SU-DHL-6 (cell line): ENCODE measurements at regions not wholly inside any gene's neighbourhood (a gene's known extent, or its start where the extent isn't known, plus 50 kb on each side); places are given as distances from the start of the nearest gene placed in this dataset.

Source experiments
- H2AFZ ChIP-seq: fragments of 200-600 bp; sonication (generic); 2 replicates; pipeline ENCODE4 v1.6.1; 2014; ENCODE audit warnings: low read depth, mild to moderate bottlenecking, moderate library complexity, mixed read lengths, antibody characterized with exemption, low read length; ENCODE audit not compliant: severe bottlenecking
- H3F3A ChIP-seq: fragments of 200-600 bp; shearing (Covaris generic); 2 replicates; pipeline ENCODE4 v1.6.0; 2016; ENCODE audit warnings: antibody characterized with exemption, mild to moderate bottlenecking; ENCODE audit not compliant: insufficient read depth
- H3K27ac ChIP-seq: fragments of 200-600 bp; sonication (generic); 2 replicates; pipeline ENCODE4 v1.5.1; 2016; ENCODE audit warnings: low read depth, mild to moderate bottlenecking, low read length, moderate library complexity, mixed read lengths
- H3K27me3 ChIP-seq: fragments of 200-600 bp; sonication (generic), shearing (Covaris generic); 2 replicates; pipeline ENCODE4 v1.6.0; 2014; ENCODE audit warnings: mild to moderate bottlenecking, low read length
- H3K36me3 ChIP-seq: fragments of 200-600 bp; sonication (generic); 2 replicates; pipeline ENCODE4 v1.6.1; 2014; ENCODE audit warnings: mild to moderate bottlenecking, low read length, mixed read lengths
- H3K4me2 ChIP-seq: fragments of 300-600, 200-600 bp; shearing (Covaris generic), sonication (generic); 2 replicates; pipeline ENCODE4 v1.6.0; 2014; ENCODE audit warnings: low read length, low read depth, mild to moderate bottlenecking; ENCODE audit not compliant: poor library complexity, severe bottlenecking
- H3K4me3 ChIP-seq: fragments of 200-600 bp; sonication (generic); 2 replicates; pipeline ENCODE4 v1.5.1; 2014; ENCODE audit warnings: antibody characterized with exemption, low read length, mild to moderate bottlenecking, mixed read lengths; ENCODE audit not compliant: insufficient read depth, poor library complexity, severe bottlenecking
- H3K79me2 ChIP-seq: fragments of 200-600 bp; sonication (generic); 2 replicates; pipeline ENCODE4 v1.6.1; 2014; ENCODE audit warnings: mild to moderate bottlenecking, low read length, moderate library complexity; ENCODE audit not compliant: insufficient read depth
- H3K9ac ChIP-seq: fragments of 200-600 bp; sonication (generic); 2 replicates; pipeline ENCODE4 v1.7.0; 2014; ENCODE audit warnings: mild to moderate bottlenecking, low read length
- H3K9me2 ChIP-seq: fragments of 200-600 bp; sonication (generic); replicated peaks from 2 replicates; pipeline ENCODE4 v1.6.1; 2014; ENCODE audit warnings: low read length; ENCODE audit not compliant: insufficient read depth
- H3K9me3 ChIP-seq: fragments of 200-600 bp; sonication (generic); 2 replicates; pipeline ENCODE4 v1.6.1; 2014; ENCODE audit warnings: low read length, mixed read lengths; ENCODE audit not compliant: insufficient read depth
- H4K20me1 ChIP-seq: fragments of 200-600 bp; sonication (generic); 2 replicates; pipeline ENCODE4 v1.6.1; 2014; ENCODE audit warnings: low read depth, mild to moderate bottlenecking, antibody characterized with exemption, low read length, moderate library complexity, mixed read lengths
- EZH2phosphoT487 ChIP-seq: fragments of 200-600 bp; sonication (generic), shearing (Covaris generic); conservative IDR thresholded peaks from 2 replicates; pipeline ENCODE4 v1.6.1; 2018; ENCODE audit warnings: mild to moderate bottlenecking, antibody characterized with exemption, low read length, moderate library complexity, mixed read lengths
- TF ChIP-seq, protein P1 (sequence below): fragments of 200-600 bp; sonication (generic); IDR thresholded peaks from one replicate; pipeline ENCODE4 v1.5.1; 2017; ENCODE audit warnings: antibody characterized with exemption, mild to moderate bottlenecking, low read length, moderate library complexity; ENCODE audit not compliant: insufficient read depth, poor library complexity, severe bottlenecking

DNA sequence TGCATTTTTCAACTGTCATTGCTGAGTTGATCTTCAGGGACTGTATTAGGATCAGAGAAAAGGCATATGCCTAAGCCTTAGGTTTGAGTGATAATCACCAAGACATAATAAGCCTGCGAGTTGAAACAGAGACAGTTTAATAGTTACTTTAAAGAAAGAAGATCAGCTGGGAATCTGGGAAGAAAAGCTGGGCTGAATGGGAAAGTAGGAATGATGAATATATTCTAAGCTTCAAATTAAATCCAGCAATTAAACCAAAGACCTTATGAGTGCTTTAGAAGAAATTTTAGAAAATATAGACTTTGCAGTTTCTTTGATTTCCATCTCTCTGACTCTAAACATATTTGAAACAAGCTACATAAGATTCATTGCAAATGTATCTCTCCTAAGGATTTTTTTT, 222.3 kb downstream of the ENC1 start:
- TF ChIP-seq, protein P1, sequence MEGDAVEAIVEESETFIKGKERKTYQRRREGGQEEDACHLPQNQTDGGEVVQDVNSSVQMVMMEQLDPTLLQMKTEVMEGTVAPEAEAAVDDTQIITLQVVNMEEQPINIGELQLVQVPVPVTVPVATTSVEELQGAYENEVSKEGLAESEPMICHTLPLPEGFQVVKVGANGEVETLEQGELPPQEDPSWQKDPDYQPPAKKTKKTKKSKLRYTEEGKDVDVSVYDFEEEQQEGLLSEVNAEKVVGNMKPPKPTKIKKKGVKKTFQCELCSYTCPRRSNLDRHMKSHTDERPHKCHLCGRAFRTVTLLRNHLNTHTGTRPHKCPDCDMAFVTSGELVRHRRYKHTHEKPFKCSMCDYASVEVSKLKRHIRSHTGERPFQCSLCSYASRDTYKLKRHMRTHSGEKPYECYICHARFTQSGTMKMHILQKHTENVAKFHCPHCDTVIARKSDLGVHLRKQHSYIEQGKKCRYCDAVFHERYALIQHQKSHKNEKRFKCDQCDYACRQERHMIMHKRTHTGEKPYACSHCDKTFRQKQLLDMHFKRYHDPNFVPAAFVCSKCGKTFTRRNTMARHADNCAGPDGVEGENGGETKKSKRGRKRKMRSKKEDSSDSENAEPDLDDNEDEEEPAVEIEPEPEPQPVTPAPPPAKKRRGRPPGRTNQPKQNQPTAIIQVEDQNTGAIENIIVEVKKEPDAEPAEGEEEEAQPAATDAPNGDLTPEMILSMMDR, result no peak
- TF ChIP-seq EZH2phosphoT487, result no peak
- H3K27me3 ChIP-seq, result no peaks in the 10 kb centered on the region
- H3K4me3 ChIP-seq, result no peak overlapping the region
- no peak overlapping the region for H3K9ac ChIP-seq
- H3K36me3 ChIP-seq, result no peaks in the 10 kb centered on the region
- H3F3A ChIP-seq, result no peaks in the 10 kb centered on the region
- H3K27ac ChIP-seq, result no peak overlapping the region
- H3K79me2 ChIP-seq, result no peaks in the 10 kb centered on the region
- H2AFZ ChIP-seq, result no peak overlapping the region
- no peaks in the 10 kb centered on the region for H3K9me2 ChIP-seq
- no peaks in the 10 kb centered on the region for H3K9me3 ChIP-seq
- H4K20me1 ChIP-seq, result no peaks in the 10 kb centered on the region
- no peak overlapping the region for H3K4me2 ChIP-seq

DNA sequence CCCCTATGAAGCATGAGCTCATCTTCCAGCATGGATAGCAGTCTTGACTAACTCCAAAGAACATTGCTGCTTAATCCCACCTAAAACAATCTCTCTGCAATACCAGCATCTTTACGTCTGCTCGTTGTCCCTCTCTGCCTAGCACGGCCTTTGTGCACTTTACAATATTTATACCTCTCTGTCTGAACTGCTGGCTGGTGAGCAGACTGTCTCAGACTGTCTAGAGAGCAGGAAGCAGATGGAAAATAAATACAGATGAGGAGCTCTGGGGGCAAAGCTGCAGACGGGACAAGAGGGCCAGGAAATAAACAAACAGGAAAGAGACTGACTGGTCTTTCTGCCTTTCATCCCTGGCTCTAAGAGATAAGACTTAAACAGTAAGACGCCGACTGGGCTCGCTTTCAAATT, 224.8 kb downstream of the ENC1 start:
- H3K4me3 ChIP-seq, result no peak overlapping the region
- H3K36me3 ChIP-seq, result no peaks in the 10 kb centered on the region
- no peaks in the 10 kb centered on the region for H3K79me2 ChIP-seq
- H4K20me1 ChIP-seq, result no peaks in the 10 kb centered on the region
- H3F3A ChIP-seq, result no peaks in the 10 kb centered on the region
- no peaks in the 10 kb centered on the region for H3K27me3 ChIP-seq
- H3K4me2 ChIP-seq, result no peak overlapping the region
- no peaks in the 10 kb centered on the region for H3K9me3 ChIP-seq
- TF ChIP-seq, protein P1, result no peak
- no peak for TF ChIP-seq EZH2phosphoT487
- H3K27ac ChIP-seq, result no peak overlapping the region
- no peak overlapping the region for H3K9ac ChIP-seq
- no peak overlapping the region for H2AFZ ChIP-seq
- H3K9me2 ChIP-seq, result no peaks in the 10 kb centered on the region

DNA sequence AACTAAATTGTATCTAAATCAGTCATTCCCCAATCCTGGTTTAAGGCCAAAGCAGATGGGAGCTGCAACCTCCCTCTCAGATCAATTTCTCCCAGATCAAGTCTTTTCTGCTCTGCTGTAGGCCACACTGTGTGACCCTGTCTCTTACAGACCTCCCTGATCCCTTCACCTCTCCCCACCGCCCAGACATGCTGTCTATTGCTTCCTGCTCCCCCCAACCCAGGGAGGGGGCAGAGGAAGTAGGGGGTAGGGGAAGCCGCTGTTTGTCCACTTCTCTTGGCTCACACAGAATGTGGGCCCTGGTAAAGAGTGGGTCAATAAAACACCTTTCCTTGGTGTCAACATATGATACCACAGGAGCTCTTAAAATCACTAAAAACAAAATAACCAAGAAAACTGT, 226.3 kb downstream of the ENC1 start:
- Histone ChIP-seq H3K4me3 (no peak overlapping the region), H3K79me2 (no peaks in the 10 kb centered on the region), H3K9me2 (no peaks in the 10 kb centered on the region), H4K20me1 (no peaks in the 10 kb centered on the region), H3K4me2 (no peak overlapping the region), H3K36me3 (no peaks in the 10 kb centered on the region), H2AFZ (no peak overlapping the region), H3K9me3 (no peaks in the 10 kb centered on the region), H3K27ac (no peak overlapping the region), H3K27me3 (no peaks in the 10 kb centered on the region), H3K9ac (no peak overlapping the region), H3F3A (no peaks in the 10 kb centered on the region)
- TF ChIP-seq, protein P1, result no peak
- no peak for TF ChIP-seq EZH2phosphoT487
